PC-3 (cell line): ENCODE measurements at regions not wholly inside any gene's neighbourhood (a gene's known extent, or its start where the extent isn't known, plus 50 kb on each side); places are given as distances from the start of the nearest gene placed in this dataset.

Source experiments
- ATAC-seq: fragments of 200-7000 bp; cut with Tn5 transposase; 2 replicates; pipeline ENCODE4 v1.9.1; 2020; ENCODE audit warnings: mild to moderate bottlenecking, moderate library complexity
- BruUV-seq: library from RNA; stranded (reverse); fragments of 400-500 nt; replicated peaks from 2 replicates; lab custom pipeline; 2021; lab: Mats Ljungman, UMichigan
- CTCF ChIA-PET: fragments of 300-600 bp; sonication (Branson Sonifier 250); formaldehyde crosslinking; loops from one replicate; lab custom pipeline; 2022; ENCODE audit warnings: antibody characterized with exemption; lab: Charles Lee
- POLR2A ChIA-PET: fragments of 300-600 bp; sonication (Branson Sonifier 250); formaldehyde crosslinking; loops from one replicate; lab custom pipeline; 2022; ENCODE audit warnings: antibody characterized with exemption; ENCODE audit not compliant: unreplicated experiment; lab: Charles Lee
- DNase-seq: peaks from one replicate; pipeline ENCODE4 v3.0.0-alpha.2; 2015
- H2AFZ ChIP-seq: fragments of 300-600 bp; sonication (generic); 2 replicates; pipeline ENCODE4 v1.6.0; 2016; ENCODE audit warnings: antibody characterized with exemption, low read length
- H3F3A ChIP-seq: fragments of 300-600 bp; sonication (generic); one replicate; pipeline ENCODE4 v1.6.0; 2017; ENCODE audit warnings: antibody characterized with exemption, low read length, control low read depth, mild to moderate bottlenecking; ENCODE audit not compliant: unreplicated experiment
- H3K27ac ChIP-seq: fragments of 300-600 bp; sonication (generic); 2 replicates; pipeline ENCODE4 v1.5.1; 2016; ENCODE audit warnings: mild to moderate bottlenecking, low read length
- H3K27me3 ChIP-seq: fragments of 300-600 bp; sonication (generic); 2 replicates; pipeline ENCODE4 v1.6.1; 2016; ENCODE audit warnings: low read length, mixed read lengths
- H3K36me3 ChIP-seq: fragments of 300-600 bp; sonication (generic); 2 replicates; pipeline ENCODE4 v1.6.1; 2016; ENCODE audit warnings: low read depth, mixed run types, low read length, mixed read lengths
- H3K4me1 ChIP-seq: fragments of 300-600 bp; sonication (generic); 2 replicates; pipeline ENCODE4 v1.5.1; 2016; ENCODE audit warnings: low read length; ENCODE audit not compliant: insufficient read depth
- H3K4me2 ChIP-seq: fragments of 300-600 bp; sonication (generic); 2 replicates; pipeline ENCODE4 v1.6.0; 2016; ENCODE audit warnings: low read length
- H3K4me3 ChIP-seq: fragments of 300-600 bp; sonication (generic); 2 replicates; pipeline ENCODE4 v1.5.1; 2016; ENCODE audit warnings: mild to moderate bottlenecking, low read length, mixed read lengths
- H3K79me2 ChIP-seq: fragments of 300-600 bp; sonication (generic); 2 replicates; pipeline ENCODE4 v1.6.1; 2017; ENCODE audit warnings: low read length, mixed read lengths
- H3K9ac ChIP-seq: fragments of 300-600 bp; sonication (generic); 2 replicates; pipeline ENCODE4 v1.6.0; 2016; ENCODE audit warnings: mild to moderate bottlenecking, low read length
- H3K9me2 ChIP-seq: fragments of 300-600 bp; sonication (generic); replicated peaks from 2 replicates; pipeline ENCODE4 v1.6.1; 2016; ENCODE audit warnings: mixed run types, low read length, mixed read lengths
- H3K9me3 ChIP-seq: fragments of 300-600 bp; sonication (generic); 2 replicates; pipeline ENCODE4 v1.6.1; 2016; ENCODE audit warnings: low read length, mixed read lengths
- H4K20me1 ChIP-seq: fragments of 300-600 bp; sonication (generic); 2 replicates; pipeline ENCODE4 v1.6.1; 2016; ENCODE audit warnings: low read length, mixed read lengths
- EZH2 ChIP-seq: fragments of 300-600 bp; sonication (generic); IDR thresholded peaks from one replicate; pipeline ENCODE4 v1.6.1; 2017; ENCODE audit warnings: antibody characterized with exemption, mild to moderate bottlenecking, low read length; ENCODE audit not compliant: unreplicated experiment
- EZH2phosphoT487 ChIP-seq: fragments of 300-600 bp; sonication (generic); IDR thresholded peaks from 2 replicates; pipeline ENCODE4 v1.6.1; 2018; ENCODE audit warnings: mild to moderate bottlenecking, antibody characterized with exemption, low read length, borderline replicate concordance
- intact Hi-C: fragments of 100-400 bp; cut with micrococcal nuclease; formaldehyde crosslinking; loops from 2 replicates; pipeline ENCODE4 v1.9.0; 2023
- TF ChIP-seq, protein P1 (sequence below): fragments of 300-600 bp; sonication (generic); conservative IDR thresholded peaks from 2 replicates; pipeline ENCODE4 v1.5.1; 2017; ENCODE audit warnings: antibody characterized with exemption, low read depth, mild to moderate bottlenecking, low read length

DNA sequence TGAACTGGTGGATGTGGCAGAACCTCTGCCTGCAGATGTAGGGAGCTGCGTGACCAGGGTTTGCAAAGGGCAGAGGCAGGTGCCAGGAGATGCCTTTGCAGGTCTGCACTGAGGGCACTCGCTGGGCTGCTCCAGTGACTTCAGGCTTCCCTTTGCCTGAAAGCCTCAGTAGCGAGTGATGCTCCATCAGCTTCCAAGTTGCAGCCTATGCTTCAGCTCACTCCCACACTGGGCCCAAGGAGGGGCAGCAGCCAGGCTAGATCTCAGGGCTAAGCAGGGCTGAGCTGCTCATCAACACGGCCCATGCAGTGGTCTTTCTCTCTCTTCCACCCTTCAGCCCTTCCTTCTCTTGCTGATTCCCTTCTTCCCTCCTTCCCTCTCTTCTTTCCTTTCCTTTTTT, 78.3 kb upstream of the RGMA start:
- CTCF ChIA-PET: no interaction called here

DNA sequence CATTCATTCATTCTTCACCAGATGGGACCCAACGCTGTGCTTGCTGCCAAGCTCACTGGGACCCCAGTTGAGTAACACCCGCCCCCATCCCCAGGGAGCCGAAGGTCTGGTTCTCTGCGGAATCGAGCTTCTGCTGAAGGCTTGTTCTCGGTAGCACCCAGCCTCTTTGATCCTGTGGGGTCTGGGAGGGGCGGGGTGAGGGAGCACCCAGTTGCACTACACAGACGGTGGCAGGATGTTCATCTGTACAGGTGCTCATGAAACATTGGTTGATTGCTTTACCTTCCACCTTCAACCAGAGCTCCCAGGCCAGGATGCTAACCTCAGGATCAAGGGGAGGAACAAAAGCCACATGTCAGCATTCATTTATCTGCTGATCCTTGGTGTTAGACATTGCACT, 77.7 kb upstream of the RGMA start:
- Histone ChIP-seq H3K4me3 (no peak overlapping the region), H3K9ac (no peak overlapping the region), H4K20me1 (no peaks in the 10 kb centered on the region), H2AFZ (no peak overlapping the region), H3K4me2 (no peak overlapping the region), H3K9me2 (no peaks in the 10 kb centered on the region), H3K79me2 (no peaks in the 10 kb centered on the region), H3K4me1 (no peaks in the 10 kb centered on the region), H3K36me3 (no peaks in the 10 kb centered on the region), H3K27me3 (peaks cover 79% of the 10 kb centered on the region), H3F3A (no peaks in the 10 kb centered on the region), H3K27ac (no peak overlapping the region), H3K9me3 (no peaks in the 10 kb centered on the region)
- DNase-seq (no peak), ATAC-seq (no peak)
- ChIA-PET POLR2A (no interaction called here), CTCF (no interaction called here)
- intact Hi-C loops: no loop called here
- BruUV-seq: no TSS peak
- TF ChIP-seq EZH2 (no peak), EZH2phosphoT487 (no peak)
- TF ChIP-seq, protein P1, sequence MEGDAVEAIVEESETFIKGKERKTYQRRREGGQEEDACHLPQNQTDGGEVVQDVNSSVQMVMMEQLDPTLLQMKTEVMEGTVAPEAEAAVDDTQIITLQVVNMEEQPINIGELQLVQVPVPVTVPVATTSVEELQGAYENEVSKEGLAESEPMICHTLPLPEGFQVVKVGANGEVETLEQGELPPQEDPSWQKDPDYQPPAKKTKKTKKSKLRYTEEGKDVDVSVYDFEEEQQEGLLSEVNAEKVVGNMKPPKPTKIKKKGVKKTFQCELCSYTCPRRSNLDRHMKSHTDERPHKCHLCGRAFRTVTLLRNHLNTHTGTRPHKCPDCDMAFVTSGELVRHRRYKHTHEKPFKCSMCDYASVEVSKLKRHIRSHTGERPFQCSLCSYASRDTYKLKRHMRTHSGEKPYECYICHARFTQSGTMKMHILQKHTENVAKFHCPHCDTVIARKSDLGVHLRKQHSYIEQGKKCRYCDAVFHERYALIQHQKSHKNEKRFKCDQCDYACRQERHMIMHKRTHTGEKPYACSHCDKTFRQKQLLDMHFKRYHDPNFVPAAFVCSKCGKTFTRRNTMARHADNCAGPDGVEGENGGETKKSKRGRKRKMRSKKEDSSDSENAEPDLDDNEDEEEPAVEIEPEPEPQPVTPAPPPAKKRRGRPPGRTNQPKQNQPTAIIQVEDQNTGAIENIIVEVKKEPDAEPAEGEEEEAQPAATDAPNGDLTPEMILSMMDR: no peak

More for the DNA sequence above, 78.3 kb upstream of the RGMA start:
- DNase-seq (no peak), ATAC-seq (no peak)
- POLR2A ChIA-PET: no interaction called here
- Histone ChIP-seq H3K4me3 (no peak overlapping the region), H4K20me1 (no peaks in the 10 kb centered on the region), H3K9me2 (no peaks in the 10 kb centered on the region), H3K4me2 (no peak overlapping the region), H3K4me1 (no peaks in the 10 kb centered on the region), H3K36me3 (no peaks in the 10 kb centered on the region), H3K79me2 (no peaks in the 10 kb centered on the region), H2AFZ (no peak overlapping the region), H3K27ac (no peak overlapping the region), H3K9me3 (no peaks in the 10 kb centered on the region), H3K27me3 (peaks cover 81% of the 10 kb centered on the region), H3F3A (no peaks in the 10 kb centered on the region), H3K9ac (no peak overlapping the region)
- TF ChIP-seq, protein P1: no peak
- no peak for TF ChIP-seq EZH2phosphoT487
- no peak for TF ChIP-seq EZH2
- intact Hi-C loops: no loop called here
- no TSS peak for BruUV-seq

DNA sequence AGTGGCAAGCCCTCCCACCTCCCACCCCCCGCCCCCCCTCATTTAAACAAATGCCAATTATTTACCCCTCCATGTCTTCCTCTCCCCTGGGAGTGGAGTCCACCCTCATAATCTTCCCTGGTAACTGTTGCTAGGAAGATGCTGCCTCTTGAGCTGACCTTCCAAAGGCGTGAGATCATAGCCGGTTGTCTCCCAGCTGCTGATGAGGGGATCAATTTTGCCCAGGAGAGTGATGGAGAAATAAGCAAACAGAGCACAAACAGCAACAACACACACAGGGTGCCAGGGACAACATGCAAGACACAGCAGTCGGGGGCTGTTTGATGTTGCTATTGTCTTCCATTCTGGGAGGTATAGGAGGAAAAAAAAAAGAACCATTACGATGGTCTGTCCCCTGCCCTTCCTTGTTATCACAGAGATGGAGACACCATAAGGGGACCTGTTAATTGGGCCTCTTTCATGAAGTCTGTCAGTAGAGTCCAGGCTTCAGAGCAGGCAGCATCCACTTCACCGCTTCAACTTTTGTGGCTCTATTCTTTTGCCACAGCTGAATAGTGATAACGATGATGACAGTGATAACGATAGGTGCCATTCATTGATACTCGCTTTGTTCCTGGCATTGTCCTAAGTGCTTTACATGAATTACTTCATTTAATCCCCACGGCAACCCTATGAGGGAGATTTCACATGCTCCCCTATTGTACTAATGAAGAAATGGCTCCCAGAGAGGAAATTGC, 76.9 kb upstream of the RGMA start:
- H3K79me2 ChIP-seq: no peaks in the 10 kb centered on the region
- CTCF ChIA-PET: no interaction called here
- H3K9me2 ChIP-seq: no peaks in the 10 kb centered on the region

More for the DNA sequence above, 76.9 kb upstream of the RGMA start:
- BruUV-seq: no TSS peak
- POLR2A ChIA-PET: no interaction called here
- DNase-seq (no peak), ATAC-seq (no peak)
- no peak overlapping the region for H3K9ac ChIP-seq
- TF ChIP-seq EZH2phosphoT487: no peak
- no peak for TF ChIP-seq EZH2
- TF ChIP-seq, protein P1: no peak
- intact Hi-C loops: no loop called here
- H3K4me3 ChIP-seq: no peak overlapping the region
- no peak overlapping the region for H2AFZ ChIP-seq
- no peaks in the 10 kb centered on the region for H3K36me3 ChIP-seq
- no peaks in the 10 kb centered on the region for H3F3A ChIP-seq
- H3K4me2 ChIP-seq: no peak overlapping the region
- no peaks in the 10 kb centered on the region for H4K20me1 ChIP-seq
- H3K27ac ChIP-seq: no peak overlapping the region
- H3K9me3 ChIP-seq: no peaks in the 10 kb centered on the region
- H3K4me1 ChIP-seq: no peaks in the 10 kb centered on the region
- peaks cover 79% of the 10 kb centered on the region for H3K27me3 ChIP-seq
